ENCODE measurements at regions not wholly inside any gene's neighbourhood (a gene's known extent, or its start where the extent isn't known, plus 50 kb on each side); places are given as distances from the start of the nearest gene placed in this dataset.

GRCh38 chr3:189551007-189551406 is 80.2 kb upstream of the TP63 start:
- no peak for TF ChIP-seq CTCF (conservative IDR thresholded peaks at IDR 0.05; ENCODE audit: low read depth, low read length)
- no peak for TF ChIP-seq POLR2A (IDR thresholded peaks at IDR 0.05; ENCODE audit: low read depth, low read length)
- no peak for TF ChIP-seq SMC3 (IDR thresholded peaks at IDR 0.05; ENCODE audit: low read depth, low read length)
- no peak for TF ChIP-seq CEBPB (IDR thresholded peaks at IDR 0.05; ENCODE audit: low read depth, low read length)
- no peak for TF ChIP-seq RFX5 (IDR thresholded peaks at IDR 0.05; ENCODE audit: low read depth, low read length)
